Endodermal cell (in vitro differentiated cells): ENCODE measurements at regions not wholly inside any gene's neighbourhood (a gene's known extent, or its start where the extent isn't known, plus 50 kb on each side); places are given as distances from the start of the nearest gene placed in this dataset.
A peak's percentile ranks its signal among the peaks of the same experiment; 100 is the strongest.

ENCODE experiments used
- DNase-seq: peaks from one replicate; pipeline ENCODE4 v3.0.0-alpha.2; 2017
- H3K27ac ChIP-seq: 2 replicates; pipeline ENCODE4 v1.5.1; 2013; ENCODE audit warnings: mild to moderate bottlenecking, low read depth, low read length, moderate library complexity
- H3K27me3 ChIP-seq: 2 replicates; pipeline ENCODE4 v1.6.1; 2013; ENCODE audit warnings: mild to moderate bottlenecking, low read length, moderate library complexity; ENCODE audit not compliant: insufficient read depth, control insufficient read depth, poor library complexity, severe bottlenecking
- H3K36me3 ChIP-seq: 2 replicates; pipeline ENCODE4 v1.7.0; 2013; ENCODE audit warnings: mild to moderate bottlenecking, low read length, moderate library complexity; ENCODE audit not compliant: control insufficient read depth, insufficient read depth
- H3K4me1 ChIP-seq: one replicate; pipeline ENCODE4 v1.7.0; 2013; ENCODE audit warnings: low read length; ENCODE audit not compliant: control insufficient read depth, insufficient read depth
- H3K4me3 ChIP-seq: 2 replicates; pipeline ENCODE4 v1.5.1; 2013; ENCODE audit warnings: mild to moderate bottlenecking, low read length, moderate library complexity
- H3K9ac ChIP-seq: 2 replicates; pipeline ENCODE4 v1.6.1; 2013; ENCODE audit warnings: mild to moderate bottlenecking, low read length, moderate library complexity; ENCODE audit not compliant: poor library complexity, severe bottlenecking; ENCODE audit errors: extremely low read depth
- H3K9me3 ChIP-seq: 2 replicates; pipeline ENCODE4 v1.6.1; 2013; ENCODE audit warnings: mild to moderate bottlenecking, low read length, moderate library complexity; ENCODE audit not compliant: control insufficient read depth
- H3K27ac Mint-ChIP-seq: 2 replicates; pipeline ENCODE4 v1.8.0; 2020; ENCODE audit warnings: mixed read lengths
- H3K27me3 Mint-ChIP-seq: 2 replicates; pipeline ENCODE4 v1.8.0; 2021; ENCODE audit warnings: mild to moderate bottlenecking, mixed read lengths; ENCODE audit not compliant: insufficient read depth
- H3K36me3 Mint-ChIP-seq: 2 replicates; pipeline ENCODE4 v1.8.0; 2020; ENCODE audit warnings: low read depth, mixed read lengths
- H3K4me1 Mint-ChIP-seq: 2 replicates; pipeline ENCODE4 v1.8.0; 2020; ENCODE audit warnings: mixed read lengths
- H3K4me3 Mint-ChIP-seq: 2 replicates; pipeline ENCODE4 v1.8.0; 2020; ENCODE audit warnings: mild to moderate bottlenecking, moderate library complexity, mixed read lengths
- H3K9me3 Mint-ChIP-seq: 2 replicates; pipeline ENCODE4 v1.8.0; 2020; ENCODE audit warnings: mild to moderate bottlenecking, mixed read lengths
- CTCF ChIP-seq: fragments of 200-600 bp; sonication (generic); conservative IDR thresholded peaks from 2 replicates; pipeline ENCODE4 v1.5.0; 2021; ENCODE audit warnings: antibody characterized with exemption, mild to moderate bottlenecking
- WGBS, 2 experiments: methylation state at CpG; one replicate each; pipeline versions ENCODE4 v1.1.5 to v1.1.7; 2013; ENCODE audit warnings: missing lambda C conversion rate in 2 of 2, mixed read lengths in 1 of 2; ENCODE audit not compliant: insufficient coverage in 1 of 2, insufficient read length in 1 of 2; 5-methylcytosine and 5-hydroxymethylcytosine counted together

DNA sequence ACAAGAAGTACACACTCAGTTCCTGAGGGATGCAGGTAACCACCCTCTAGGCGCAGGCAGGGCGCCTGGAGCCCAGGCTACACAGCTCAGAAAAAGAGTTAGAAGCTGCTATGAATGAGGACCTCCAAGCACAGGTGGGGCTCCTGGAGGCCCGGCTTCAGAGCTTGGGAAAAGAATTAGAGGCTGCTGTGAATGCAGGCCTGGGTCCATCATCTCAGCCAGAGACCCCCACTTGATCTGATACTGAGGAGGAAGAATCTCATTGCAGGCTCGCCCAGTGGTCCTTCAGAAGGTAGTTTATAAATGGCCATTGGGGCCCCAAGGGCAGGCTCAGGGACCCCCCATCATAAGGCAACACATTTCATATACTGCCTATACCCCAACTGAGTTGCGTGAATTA lies 556.4 kb downstream of the SLC6A15 start:
- Mint-ChIP-seq H3K36me3 (no peaks in the 10 kb centered on the region), H3K27me3 (no peaks in the 10 kb centered on the region), H3K4me3 (no peak overlapping the region), H3K4me1 (peaks cover 5% of the 10 kb centered on the region), H3K9me3 (no peaks in the 10 kb centered on the region), H3K27ac (no peak overlapping the region)
- no peak overlapping the region for H3K9ac ChIP-seq
- WGBS, 2 experiments: 94 to 100% methylated on average over 4 to 5 of the region's 5 CpGs
- H3K9me3 ChIP-seq: no peaks in the 10 kb centered on the region
- H3K27ac ChIP-seq: no peak overlapping the region
- TF ChIP-seq CTCF: no peak
- no peaks in the 10 kb centered on the region for H3K36me3 ChIP-seq
- H3K27me3 ChIP-seq: no peaks in the 10 kb centered on the region
- no peak for DNase-seq
- peaks cover 5% of the 10 kb centered on the region for H3K4me1 ChIP-seq
- H3K4me3 ChIP-seq: no peak overlapping the region

DNA sequence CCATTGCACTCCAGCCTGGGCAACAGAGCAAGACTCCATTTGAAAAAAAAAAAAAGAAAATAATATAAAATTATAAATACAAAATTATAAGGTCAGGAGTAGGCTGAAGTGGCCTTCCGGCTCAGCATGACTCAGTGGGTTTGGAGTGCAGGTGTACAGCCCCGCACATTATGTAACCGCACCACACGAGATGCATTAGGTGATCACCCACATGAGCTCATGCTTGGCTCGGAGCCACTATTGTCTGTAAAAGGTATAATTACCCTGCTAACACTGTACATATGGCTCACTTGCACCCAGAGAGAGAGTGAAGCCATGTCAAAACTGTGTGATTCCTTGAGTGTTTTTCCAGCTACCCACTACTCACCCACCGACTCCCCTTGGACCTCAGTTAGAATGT lies 557.0 kb downstream of the SLC6A15 start:
- TF ChIP-seq CTCF: no peak
- H3K9me3 ChIP-seq: no peaks in the 10 kb centered on the region

DNA sequence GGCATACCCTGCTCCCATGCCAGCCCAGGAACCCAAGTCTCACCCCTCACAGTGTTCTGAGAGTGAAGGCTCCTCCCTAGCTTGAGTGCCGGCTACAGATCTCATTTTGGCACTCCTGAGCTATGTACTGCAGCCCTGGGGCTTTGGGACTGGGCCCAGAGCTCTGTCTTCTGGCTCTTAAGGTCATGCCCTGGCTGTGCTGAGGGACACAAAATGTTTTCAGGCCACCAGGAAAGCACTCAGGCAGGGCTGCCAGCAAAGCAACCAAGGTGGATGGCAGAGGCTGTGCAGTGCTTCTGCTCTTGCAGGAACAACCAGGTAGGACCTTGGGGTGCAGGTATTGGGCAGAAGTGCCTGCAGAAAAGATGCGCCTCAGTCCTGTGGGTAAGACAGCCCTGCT lies 564.0 kb downstream of the SLC6A15 start:
- no peaks in the 10 kb centered on the region for H3K36me3 Mint-ChIP-seq
- DNase-seq: peak; percentile 47
- H3K4me1 ChIP-seq: no peaks in the 10 kb centered on the region
- H3K27me3 Mint-ChIP-seq: no peaks in the 10 kb centered on the region
- H3K9me3 ChIP-seq: peaks cover 8% of the 10 kb centered on the region
- H3K9me3 Mint-ChIP-seq: no peaks in the 10 kb centered on the region
- WGBS, 2 experiments: 88% methylated on average over 2 of the region's 2 CpGs; no CpG with 5 or more reads in 1 of the 2 experiments
- H3K4me1 Mint-ChIP-seq: no peaks in the 10 kb centered on the region
- no peak overlapping the region for H3K4me3 Mint-ChIP-seq
- no peak for TF ChIP-seq CTCF
- H3K27me3 ChIP-seq: no peaks in the 10 kb centered on the region
- H3K27ac Mint-ChIP-seq: no peak overlapping the region
- H3K4me3 ChIP-seq: no peak overlapping the region
- H3K9ac ChIP-seq: no peak overlapping the region
- H3K27ac ChIP-seq: no peak overlapping the region
- H3K36me3 ChIP-seq: no peaks in the 10 kb centered on the region

More for the DNA sequence above, 557.0 kb downstream of the SLC6A15 start:
- Histone ChIP-seq H3K36me3 (no peaks in the 10 kb centered on the region), H3K4me3 (no peak overlapping the region), H3K4me1 (peaks cover 5% of the 10 kb centered on the region), H3K27me3 (no peaks in the 10 kb centered on the region), H3K27ac (no peak overlapping the region), H3K9ac (no peak overlapping the region)
- no peak for DNase-seq
- Mint-ChIP-seq H3K27ac (no peak overlapping the region), H3K4me1 (peaks cover 5% of the 10 kb centered on the region), H3K27me3 (no peaks in the 10 kb centered on the region), H3K9me3 (no peaks in the 10 kb centered on the region), H3K4me3 (no peak overlapping the region), H3K36me3 (no peaks in the 10 kb centered on the region)
- WGBS, 2 experiments: 93 to 100% methylated on average over 6 of the region's 6 CpGs
